ENCODE measurements at regions not wholly inside any gene's neighbourhood (a gene's known extent, or its start where the extent isn't known, plus 50 kb on each side); places are given as distances from the start of the nearest gene placed in this dataset.

GRCh38 chr16:48087639-48088038, 68.2 kb downstream of the ABCC12 start:
- TF ChIP-seq CTCF (IDR thresholded peaks at IDR 0.05; ENCODE audit: insufficient read depth, low read length): no peak
- TF ChIP-seq POLR2AphosphoS5 (IDR thresholded peaks at IDR 0.05; ENCODE audit: low read depth): no peak
- no peak for TF ChIP-seq REST (IDR thresholded peaks at IDR 0.05; ENCODE audit: insufficient replicate concordance, low read depth)
